ENCODE measurements at regions not wholly inside any gene's neighbourhood (a gene's known extent, or its start where the extent isn't known, plus 50 kb on each side); places are given as distances from the start of the nearest gene placed in this dataset.
"Not testable (repeated sequence)": the region's sequence is repeated elsewhere in the genome, so short reads cannot be mapped to it uniquely, and the experiment has no call there.

- Histone ChIP-seq H3K36me3 (ENCODE audit: insufficient read depth in 1 of 2, low read depth in 1 of 2) (no peaks in the 10 kb centered on the region), H3K4me1 (no peaks in the 10 kb centered on the region), H3K9me3 (no peaks in the 10 kb centered on the region), H3K27ac (no peak overlapping the region), H3K27me3 (ENCODE audit: insufficient read depth in 3 of 3, low read length in 2 of 3) (no peaks in the 10 kb centered on the region), H3K4me3 (no peak overlapping the region)
- TF ChIP-seq CTCF (IDR thresholded peaks at IDR 0.05), result no peak
- WGBS, 3 donors, result 79 to 85% (median 81%) methylated on average over 10 of the region's 10 CpGs
- no peak for ATAC-seq
- intact Hi-C loops (cut with DNase I), result no loop called here
- DNase-seq, result no peak
These were observed 353.0 kb upstream of the ZFHX3 start for GRCh38 chr16:73400951-73401350.

- Histone ChIP-seq H3K36me3 (ENCODE audit: insufficient read depth in 1 of 2, low read depth in 1 of 2) (no peaks in the 10 kb centered on the region), H3K27ac (no peak overlapping the region), H3K9me3 (no peaks in the 10 kb centered on the region), H3K27me3 (ENCODE audit: insufficient read depth in 3 of 3, low read length in 2 of 3) (no peaks in the 10 kb centered on the region), H3K4me3 (no peak overlapping the region), H3K4me1 (no peaks in the 10 kb centered on the region)
- TF ChIP-seq CTCF (IDR thresholded peaks at IDR 0.05), result no peak
- whole genome bisulfite sequencing, 3 donors, result 91 to 97% (median 94%) methylated on average over 5 of the region's 5 CpGs
- no peak for DNase-seq
- ATAC-seq, result no peak
- intact Hi-C loops (cut with DNase I), result no loop called here
These were observed 352.1 kb upstream of the ZFHX3 start for GRCh38 chr16:73399997-73400396.

GRCh38 chr16:73399486-73399885 lies 351.6 kb upstream of the ZFHX3 start:
- no peak overlapping the region for H3K4me3 ChIP-seq
- WGBS, 3 donors, result 85 to 96% (median 89%) methylated on average over 5 of the region's 5 CpGs
- no peak overlapping the region for H3K27ac ChIP-seq
- DNase-seq (no peak), ATAC-seq (no peak)
- H3K36me3 ChIP-seq (ENCODE audit: insufficient read depth in 1 of 2, low read depth in 1 of 2), result no peaks in the 10 kb centered on the region
- no peaks in the 10 kb centered on the region for H3K27me3 ChIP-seq (ENCODE audit: insufficient read depth in 3 of 3, low read length in 2 of 3)
- H3K9me3 ChIP-seq, result no peaks in the 10 kb centered on the region
- intact Hi-C loops (cut with DNase I), result no loop called here
- no peak for TF ChIP-seq CTCF (IDR thresholded peaks at IDR 0.05)
- no peaks in the 10 kb centered on the region for H3K4me1 ChIP-seq

GRCh38 chr16:73398604-73399003 lies 350.7 kb upstream of the ZFHX3 start:
- H3K36me3 ChIP-seq (ENCODE audit: insufficient read depth in 1 of 2, low read depth in 1 of 2); H3K9me3 ChIP-seq; H3K27ac ChIP-seq; H3K4me3 ChIP-seq; DNase-seq; H3K27me3 ChIP-seq (ENCODE audit: insufficient read depth in 3 of 3, low read length in 2 of 3); intact Hi-C loops (cut with DNase I); ATAC-seq; H3K4me1 ChIP-seq: not testable (repeated sequence)
- 86 to 96% (median 92%) methylated on average over 1 of the region's 1 CpG for WGBS, 3 donors

GRCh38 chr16:73396556-73396955 lies 348.6 kb upstream of the ZFHX3 start:
- Histone ChIP-seq H3K36me3 (ENCODE audit: insufficient read depth in 1 of 2, low read depth in 1 of 2) (no peaks in the 10 kb centered on the region), H3K27ac (no peak overlapping the region), H3K4me3 (no peak overlapping the region), H3K27me3 (ENCODE audit: insufficient read depth in 3 of 3, low read length in 2 of 3) (no peaks in the 10 kb centered on the region), H3K9me3 (no peaks in the 10 kb centered on the region), H3K4me1 (no peaks in the 10 kb centered on the region)
- 78 to 88% (median 82%) methylated on average over 3 of the region's 3 CpGs for WGBS, 3 donors
- DNase-seq (no peak), ATAC-seq (no peak)
- TF ChIP-seq CTCF (IDR thresholded peaks at IDR 0.05), result no peak
- intact Hi-C loops (cut with DNase I), result no loop called here

Data from psoas muscle (tissue), 7 donors.